ENCODE measurements at regions not wholly inside any gene's neighbourhood (a gene's known extent, or its start where the extent isn't known, plus 50 kb on each side); places are given as distances from the start of the nearest gene placed in this dataset.

GRCh38 chr6:156715839-156716238, 61.3 kb upstream of the ARID1B start:
- no peak overlapping the region for H3K4me3 ChIP-seq (ENCODE audit: low read depth, low read length)
- TF ChIP-seq CTCF (IDR thresholded peaks at IDR 0.05; ENCODE audit: control insufficient read depth, extremely low read depth, insufficient read depth), result no peak
- no peak for DNase-seq (ENCODE audit: low read depth)

- H3K4me3 ChIP-seq (ENCODE audit: low read depth, low read length), result no peak overlapping the region
- no peak for TF ChIP-seq CTCF (IDR thresholded peaks at IDR 0.05; ENCODE audit: control insufficient read depth, extremely low read depth, insufficient read depth)
- DNase-seq (ENCODE audit: low read depth), result no peak
Observed at GRCh38 chr6:156713548-156713947, 63.6 kb upstream of the ARID1B start.

GRCh38 chr6:156710479-156710878, 66.7 kb upstream of the ARID1B start:
- no peak for DNase-seq (ENCODE audit: low read depth)
- TF ChIP-seq CTCF (IDR thresholded peaks at IDR 0.05; ENCODE audit: control insufficient read depth, extremely low read depth, insufficient read depth), result no peak
- H3K4me3 ChIP-seq (ENCODE audit: low read depth, low read length), result no peak overlapping the region

GRCh38 chr6:156707818-156708217, 69.4 kb upstream of the ARID1B start:
- no peak for TF ChIP-seq CTCF (IDR thresholded peaks at IDR 0.05; ENCODE audit: control insufficient read depth, extremely low read depth, insufficient read depth)
- H3K4me3 ChIP-seq (ENCODE audit: low read depth, low read length), result no peak overlapping the region
- DNase-seq (ENCODE audit: low read depth), result no peak

- DNase-seq (ENCODE audit: low read depth), result no peak
- H3K4me3 ChIP-seq (ENCODE audit: low read depth, low read length), result no peak overlapping the region
- no peak for TF ChIP-seq CTCF (IDR thresholded peaks at IDR 0.05; ENCODE audit: control insufficient read depth, extremely low read depth, insufficient read depth)
Observed at GRCh38 chr6:156703719-156704118, 73.5 kb upstream of the ARID1B start.

- DNase-seq (ENCODE audit: low read depth), result no peak
- no peak for TF ChIP-seq CTCF (IDR thresholded peaks at IDR 0.05; ENCODE audit: control insufficient read depth, extremely low read depth, insufficient read depth)
- no peak overlapping the region for H3K4me3 ChIP-seq (ENCODE audit: low read depth, low read length)
Observed at GRCh38 chr6:156701966-156702365, 75.2 kb upstream of the ARID1B start.

- DNase-seq (ENCODE audit: low read depth), result no peak
- H3K4me3 ChIP-seq (ENCODE audit: low read depth, low read length), result no peak overlapping the region
- TF ChIP-seq CTCF (IDR thresholded peaks at IDR 0.05; ENCODE audit: control insufficient read depth, extremely low read depth, insufficient read depth), result no peak
Observed at GRCh38 chr6:156700440-156701057, 76.6 kb upstream of the ARID1B start.

Measured in LNCaP clone FGC (cell line).